Adrenal gland (tissue), 9 donors: ENCODE measurements at regions not wholly inside any gene's neighbourhood (a gene's known extent, or its start where the extent isn't known, plus 50 kb on each side); places are given as distances from the start of the nearest gene placed in this dataset.

Experiments
- DNase-seq, 7 donors: peaks; one replicate each; pipeline ENCODE4 v3.0.0-alpha.2; 2019 to 2020
- H3K27ac ChIP-seq, 5 donors: fragments of 200-600 bp; sonication (generic) in 4 of 5; 1 replicate in 3 of 5; 2 replicates in 2 of 5; pipeline versions ENCODE4 v1.5.1 to v1.8.0; 2016 to 2020; ENCODE audit warnings: mild to moderate bottlenecking in 1 of 5
- H3K27me3 ChIP-seq: fragments of 200-600 bp; 2 replicates; pipeline ENCODE4 v1.8.0; 2021
- H3K36me3 ChIP-seq, 2 donors: fragments of 200-600 bp; replicated peaks in 1 of 2; 1 replicate in 1 of 2; 2 replicates in 1 of 2; pipeline versions ENCODE4 v1.5.1 to v1.8.0; 2018 to 2022
- H3K4me1 ChIP-seq, 2 donors: fragments of 200-600 bp; replicated peaks in 1 of 2; 1 replicate in 1 of 2; 2 replicates in 1 of 2; pipeline versions ENCODE4 v1.5.1 to v1.8.0; 2018 to 2021
- H3K4me3 ChIP-seq, 4 donors: fragments of 200-600 bp; sonication (generic) in 3 of 4; one replicate each; pipeline ENCODE4 v1.5.1; 2016 to 2018
- H3K9me3 ChIP-seq, 3 donors: fragments of 200-600 bp; sonication (generic) in 1 of 3; replicated peaks in 1 of 3; 1 replicate in 2 of 3; 2 replicates in 1 of 3; pipeline versions ENCODE4 v1.5.1 to v1.8.0; 2016 to 2021
- POLR2A ChIP-seq, 2 donors: fragments of 450-650 bp; IDR thresholded peaks; one replicate each; pipeline ENCODE4 v1.6.1; 2017; ENCODE audit warnings: antibody characterized with exemption in 2 of 2, mild to moderate bottlenecking in 2 of 2, moderate library complexity in 1 of 2
- WGBS, 4 donors: extraction: QIAGEN DNeasy Blood & Tissue Kit in 2 of 4; methylation state at CpG; one replicate each; pipeline versions ENCODE4 v1.1.5 to v1.1.7; 2013 to 2017; 5-methylcytosine and 5-hydroxymethylcytosine counted together
- intact Hi-C, 2 donors: fragments of 100-400 bp; cut with DNase I; formaldehyde crosslinking; loops; one replicate each; pipeline versions ENCODE4 v1.14.1 to v1.15.0; 2022 to 2023
- TF ChIP-seq, protein P1 (sequence below), 6 experiments: fragments of 450-650 bp in 4 of 6; fragments of 200-600 bp in 2 of 6; sonication (generic) in 1 of 6; IDR thresholded peaks; 1 replicate in 5 of 6; 2 replicates in 1 of 6; pipeline versions ENCODE4 v1.5.1 to v1.8.0; 2016 to 2021; ENCODE audit warnings: antibody characterized with exemption in 6 of 6, mild to moderate bottlenecking in 2 of 6, moderate library complexity in 1 of 6
- donor health status: healthy with polysubstance abuse.
- donor health status: Bipolar disorder and iron deficiency.
- donor health status: DM: yes; HTN: yes; CAD: no.
- donor health status: DM: no; HTN: no; CAD: no.
- donor health status: DM: no; HTN: no; CAD: no.

DNA sequence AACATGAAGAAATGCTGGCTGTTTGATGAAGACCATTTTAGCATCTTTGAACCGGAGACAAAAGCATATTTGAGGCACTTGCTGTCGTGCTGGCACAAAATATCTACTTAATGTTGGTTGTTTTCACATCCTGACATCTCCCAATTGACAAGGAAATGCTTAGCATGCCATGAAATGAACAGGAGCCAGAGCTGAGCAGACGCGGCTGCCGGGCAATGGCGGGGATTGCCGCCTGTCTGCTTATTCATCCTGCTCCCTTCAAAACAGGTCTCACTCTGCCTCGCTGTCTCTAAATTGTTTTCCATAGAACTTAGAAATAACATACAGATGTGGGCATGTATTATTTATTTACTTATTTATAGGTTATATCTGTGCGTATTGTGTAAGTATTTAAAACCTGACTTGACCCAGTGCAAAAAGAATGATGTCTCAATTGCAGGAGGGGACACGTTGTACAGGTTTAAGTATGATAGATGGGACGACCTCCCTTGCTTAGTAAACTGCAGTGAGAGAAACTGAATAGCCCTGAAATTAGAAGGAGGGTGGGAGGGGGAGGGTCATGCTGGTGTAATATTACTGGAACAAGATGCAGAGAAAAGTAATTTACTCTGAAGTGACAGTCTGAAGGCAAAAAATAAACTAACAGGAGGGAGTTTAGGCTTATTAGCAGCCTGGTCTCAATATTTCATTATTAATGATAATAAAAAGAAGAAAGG lies 590.4 kb upstream of the PLXNA2 start:
- DNase-seq: no peak

DNA sequence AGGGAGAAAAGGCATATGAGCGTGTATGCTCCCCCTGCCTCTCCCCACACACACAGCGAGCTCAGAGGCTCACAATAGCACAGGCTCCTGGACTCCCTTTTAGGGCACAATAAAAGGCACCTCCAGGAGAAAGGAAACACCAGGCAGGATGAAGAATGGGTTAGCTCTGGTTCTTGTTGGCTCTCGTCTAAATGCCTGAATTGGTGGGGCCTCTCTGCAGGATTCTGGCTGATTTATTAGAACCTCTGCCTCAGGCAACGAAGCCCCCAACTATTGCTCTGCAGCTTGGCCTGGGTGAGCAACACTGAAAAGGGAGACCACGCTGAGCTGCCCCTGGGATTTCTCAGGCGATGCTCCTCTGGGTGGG lies 590.9 kb upstream of the PLXNA2 start:
- 73 to 80% (median 74%) methylated on average over 6 of the region's 6 CpGs for WGBS, 4 donors
- intact Hi-C loops: no loop called here
- Histone ChIP-seq H3K4me1 (no peaks in the 10 kb centered on the region), H3K9me3 (no peaks in the 10 kb centered on the region), H3K36me3 (no peaks in the 10 kb centered on the region), H3K4me3 (no peak overlapping the region), H3K27ac (no peak overlapping the region), H3K27me3 (no peaks in the 10 kb centered on the region)
- DNase-seq: no peak
- TF ChIP-seq, protein P1, sequence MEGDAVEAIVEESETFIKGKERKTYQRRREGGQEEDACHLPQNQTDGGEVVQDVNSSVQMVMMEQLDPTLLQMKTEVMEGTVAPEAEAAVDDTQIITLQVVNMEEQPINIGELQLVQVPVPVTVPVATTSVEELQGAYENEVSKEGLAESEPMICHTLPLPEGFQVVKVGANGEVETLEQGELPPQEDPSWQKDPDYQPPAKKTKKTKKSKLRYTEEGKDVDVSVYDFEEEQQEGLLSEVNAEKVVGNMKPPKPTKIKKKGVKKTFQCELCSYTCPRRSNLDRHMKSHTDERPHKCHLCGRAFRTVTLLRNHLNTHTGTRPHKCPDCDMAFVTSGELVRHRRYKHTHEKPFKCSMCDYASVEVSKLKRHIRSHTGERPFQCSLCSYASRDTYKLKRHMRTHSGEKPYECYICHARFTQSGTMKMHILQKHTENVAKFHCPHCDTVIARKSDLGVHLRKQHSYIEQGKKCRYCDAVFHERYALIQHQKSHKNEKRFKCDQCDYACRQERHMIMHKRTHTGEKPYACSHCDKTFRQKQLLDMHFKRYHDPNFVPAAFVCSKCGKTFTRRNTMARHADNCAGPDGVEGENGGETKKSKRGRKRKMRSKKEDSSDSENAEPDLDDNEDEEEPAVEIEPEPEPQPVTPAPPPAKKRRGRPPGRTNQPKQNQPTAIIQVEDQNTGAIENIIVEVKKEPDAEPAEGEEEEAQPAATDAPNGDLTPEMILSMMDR (IDR thresholded peaks at IDR 0.05): no peak
- TF ChIP-seq POLR2A (IDR thresholded peaks at IDR 0.05): no peak

More for the DNA sequence above, 590.4 kb upstream of the PLXNA2 start:
- intact Hi-C loops: no loop called here
- Histone ChIP-seq H3K9me3 (no peaks in the 10 kb centered on the region), H3K36me3 (no peaks in the 10 kb centered on the region), H3K27ac (no peak overlapping the region), H3K27me3 (no peaks in the 10 kb centered on the region), H3K4me1 (no peaks in the 10 kb centered on the region), H3K4me3 (no peak overlapping the region)
- WGBS, 4 donors: 55 to 59% (median 56%) methylated on average over 11 of the region's 11 CpGs
- TF ChIP-seq, protein P1 (IDR thresholded peaks at IDR 0.05): no peak
- no peak for TF ChIP-seq POLR2A (IDR thresholded peaks at IDR 0.05)

DNA sequence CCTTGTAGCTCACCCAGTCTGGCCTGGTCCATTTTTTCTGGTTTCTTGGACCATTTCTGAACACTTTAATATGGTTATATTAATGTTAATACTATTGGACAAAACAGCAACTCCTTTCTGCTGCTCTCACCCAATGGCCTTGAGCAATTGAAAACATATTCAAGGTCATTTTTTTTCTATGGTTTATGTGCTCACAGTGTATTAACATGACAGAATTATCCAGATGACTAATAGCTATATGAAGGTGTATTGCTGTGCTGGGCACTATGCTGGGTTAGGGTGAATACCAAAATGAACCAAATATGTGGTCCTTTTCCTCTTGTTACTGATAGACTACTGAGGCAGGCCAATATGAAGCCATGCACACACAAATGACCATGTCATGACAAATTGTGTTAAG lies 591.6 kb upstream of the PLXNA2 start:
- H3K4me3 ChIP-seq: no peak overlapping the region
- intact Hi-C loops: no loop called here
- no peaks in the 10 kb centered on the region for H3K9me3 ChIP-seq
- no peaks in the 10 kb centered on the region for H3K36me3 ChIP-seq
- H3K4me1 ChIP-seq: no peaks in the 10 kb centered on the region
- TF ChIP-seq, protein P1 (IDR thresholded peaks at IDR 0.05): no peak
- no peak for TF ChIP-seq POLR2A (IDR thresholded peaks at IDR 0.05)
- H3K27me3 ChIP-seq: no peaks in the 10 kb centered on the region
- DNase-seq: no peak
- no peak overlapping the region for H3K27ac ChIP-seq

DNA sequence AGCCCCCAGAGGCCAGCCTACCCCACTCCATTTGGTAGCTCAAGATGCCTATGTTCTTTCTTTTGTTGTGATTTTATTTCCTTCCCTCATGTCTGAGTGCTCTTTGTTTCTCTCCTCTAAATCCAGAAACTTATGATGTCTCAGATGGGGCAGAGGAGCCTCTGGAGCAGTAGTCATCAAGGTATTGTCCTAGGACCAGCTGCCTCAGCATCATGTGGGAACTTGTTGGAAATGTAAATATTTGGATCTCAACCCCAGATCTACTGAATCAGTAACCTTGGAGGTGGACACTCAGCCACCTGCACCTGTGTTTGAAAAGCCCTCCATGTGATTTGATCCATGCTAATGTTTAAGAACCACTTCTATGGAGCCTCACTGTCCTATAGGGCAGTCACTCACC lies 593.1 kb upstream of the PLXNA2 start:
- TF ChIP-seq POLR2A (IDR thresholded peaks at IDR 0.05): no peak
- TF ChIP-seq, protein P1 (IDR thresholded peaks at IDR 0.05): no peak
- Histone ChIP-seq H3K4me3 (no peak overlapping the region), H3K4me1 (no peaks in the 10 kb centered on the region), H3K9me3 (no peaks in the 10 kb centered on the region), H3K27ac (no peak overlapping the region), H3K27me3 (no peaks in the 10 kb centered on the region), H3K36me3 (no peaks in the 10 kb centered on the region)
- intact Hi-C loops: no loop called here
- no peak for DNase-seq
